ENCODE measurements at regions not wholly inside any gene's neighbourhood (a gene's known extent, or its start where the extent isn't known, plus 50 kb on each side); places are given as distances from the start of the nearest gene placed in this dataset.
"Not testable (repeated sequence)": the region's sequence is repeated elsewhere in the genome, so short reads cannot be mapped to it uniquely, and the experiment has no call there.

DNA sequence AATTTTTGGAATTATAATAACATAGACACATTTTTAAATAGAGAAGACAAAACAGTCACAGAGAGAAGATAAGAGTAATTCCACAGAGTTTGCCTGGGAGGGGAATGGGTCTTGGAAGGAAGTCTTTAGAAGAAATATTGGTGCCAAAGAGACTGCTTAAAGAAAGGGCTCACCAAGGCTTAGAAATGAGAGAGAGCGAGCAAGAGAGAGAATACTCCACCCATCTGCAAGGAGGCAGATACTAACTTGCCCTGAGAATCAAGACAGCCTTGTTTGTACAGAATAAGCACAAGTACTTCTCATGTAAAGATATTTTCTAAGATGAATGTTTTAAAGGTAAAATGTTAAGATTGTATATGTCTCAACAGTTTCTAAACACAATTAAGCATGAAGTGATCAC lies 165.5 kb downstream of the SLC38A4 start:
- no peak for DNase-seq (ENCODE audit: low read depth)
- no peaks in the 10 kb centered on the region for H3K36me3 ChIP-seq (ENCODE audit: control insufficient read depth, insufficient read depth, low read length)
- H3K27me3 ChIP-seq (ENCODE audit: control insufficient read depth, insufficient read depth, low read length): no peaks in the 10 kb centered on the region
- TF ChIP-seq, protein P1, sequence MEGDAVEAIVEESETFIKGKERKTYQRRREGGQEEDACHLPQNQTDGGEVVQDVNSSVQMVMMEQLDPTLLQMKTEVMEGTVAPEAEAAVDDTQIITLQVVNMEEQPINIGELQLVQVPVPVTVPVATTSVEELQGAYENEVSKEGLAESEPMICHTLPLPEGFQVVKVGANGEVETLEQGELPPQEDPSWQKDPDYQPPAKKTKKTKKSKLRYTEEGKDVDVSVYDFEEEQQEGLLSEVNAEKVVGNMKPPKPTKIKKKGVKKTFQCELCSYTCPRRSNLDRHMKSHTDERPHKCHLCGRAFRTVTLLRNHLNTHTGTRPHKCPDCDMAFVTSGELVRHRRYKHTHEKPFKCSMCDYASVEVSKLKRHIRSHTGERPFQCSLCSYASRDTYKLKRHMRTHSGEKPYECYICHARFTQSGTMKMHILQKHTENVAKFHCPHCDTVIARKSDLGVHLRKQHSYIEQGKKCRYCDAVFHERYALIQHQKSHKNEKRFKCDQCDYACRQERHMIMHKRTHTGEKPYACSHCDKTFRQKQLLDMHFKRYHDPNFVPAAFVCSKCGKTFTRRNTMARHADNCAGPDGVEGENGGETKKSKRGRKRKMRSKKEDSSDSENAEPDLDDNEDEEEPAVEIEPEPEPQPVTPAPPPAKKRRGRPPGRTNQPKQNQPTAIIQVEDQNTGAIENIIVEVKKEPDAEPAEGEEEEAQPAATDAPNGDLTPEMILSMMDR (IDR thresholded peaks at IDR 0.05; ENCODE audit: insufficient read depth, low read length, poor library complexity, severe bottlenecking): no peak
- H3K4me3 ChIP-seq (ENCODE audit: low read depth, low read length): no peak overlapping the region

GRCh38 chr12:46659824-46660223 lies 166.0 kb downstream of the SLC38A4 start:
- no peak for DNase-seq (ENCODE audit: low read depth)
- TF ChIP-seq, protein P1 (IDR thresholded peaks at IDR 0.05; ENCODE audit: insufficient read depth, low read length, poor library complexity, severe bottlenecking): no peak

GRCh38 chr12:46659032-46659650 lies 166.7 kb downstream of the SLC38A4 start:
- no peaks in the 10 kb centered on the region for H3K36me3 ChIP-seq (ENCODE audit: control insufficient read depth, insufficient read depth, low read length)
- TF ChIP-seq, protein P1 (IDR thresholded peaks at IDR 0.05; ENCODE audit: insufficient read depth, low read length, poor library complexity, severe bottlenecking): no peak

More at GRCh38 chr12:46659824-46660223, 166.0 kb downstream of the SLC38A4 start:
- Histone ChIP-seq H3K4me3 (ENCODE audit: low read depth, low read length) (no peak overlapping the region), H3K27me3 (ENCODE audit: control insufficient read depth, insufficient read depth, low read length) (no peaks in the 10 kb centered on the region), H3K36me3 (ENCODE audit: control insufficient read depth, insufficient read depth, low read length) (no peaks in the 10 kb centered on the region)

DNA sequence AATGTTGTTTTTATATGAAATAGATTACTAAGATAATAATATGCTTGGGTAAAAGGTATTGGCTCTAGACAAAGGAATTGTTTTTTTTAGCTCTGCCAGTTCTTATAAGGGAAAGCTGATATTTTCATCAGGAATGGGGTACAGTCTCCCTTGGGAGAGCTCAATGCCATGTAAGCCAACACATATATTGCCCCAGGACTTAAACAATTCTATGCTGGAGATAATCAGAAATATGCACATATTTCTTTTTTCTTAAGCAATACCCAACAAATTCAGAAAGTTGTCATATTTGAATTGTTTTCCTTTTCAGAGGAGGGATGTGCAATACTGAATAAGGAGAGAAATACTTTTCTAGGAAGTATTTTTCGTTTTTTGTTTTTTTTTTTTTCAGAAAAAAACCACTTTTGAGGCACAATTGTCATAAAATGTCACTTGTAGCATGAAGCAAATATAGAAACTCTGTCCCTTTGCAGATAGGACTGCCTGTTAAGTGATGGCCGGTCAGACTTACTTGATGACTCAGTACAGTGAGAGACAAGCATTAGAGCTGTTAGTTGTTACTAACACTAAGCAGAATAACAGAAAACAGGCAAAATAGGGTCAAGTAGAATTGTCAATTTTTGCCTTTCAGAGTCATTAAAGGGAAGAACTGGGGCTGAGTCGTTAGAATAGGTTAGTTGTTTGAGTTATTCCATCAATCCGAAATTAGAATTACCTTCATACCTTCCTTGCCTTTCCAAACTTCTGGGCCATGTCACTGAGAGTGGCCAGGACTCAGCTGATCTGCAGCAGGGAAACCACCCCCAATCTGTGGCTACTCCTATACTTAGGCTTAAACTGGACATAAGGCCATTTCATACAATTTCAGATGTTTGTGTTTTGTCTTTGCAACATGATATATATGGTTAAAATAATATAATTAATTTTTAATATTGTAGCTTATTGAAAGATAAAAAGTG lies 168.1 kb downstream of the SLC38A4 start:
- DNase-seq (ENCODE audit: low read depth): no peak
- Histone ChIP-seq H3K4me3 (ENCODE audit: low read depth, low read length) (no peak overlapping the region), H3K36me3 (ENCODE audit: control insufficient read depth, insufficient read depth, low read length) (no peaks in the 10 kb centered on the region), H3K27me3 (ENCODE audit: control insufficient read depth, insufficient read depth, low read length) (no peaks in the 10 kb centered on the region)
- TF ChIP-seq, protein P1 (IDR thresholded peaks at IDR 0.05; ENCODE audit: insufficient read depth, low read length, poor library complexity, severe bottlenecking): no peak

More at GRCh38 chr12:46659032-46659650, 166.7 kb downstream of the SLC38A4 start:
- no peak overlapping the region for H3K4me3 ChIP-seq (ENCODE audit: low read depth, low read length)
- DNase-seq (ENCODE audit: low read depth): no peak
- no peaks in the 10 kb centered on the region for H3K27me3 ChIP-seq (ENCODE audit: control insufficient read depth, insufficient read depth, low read length)

GRCh38 chr12:46655984-46656383 lies 169.8 kb downstream of the SLC38A4 start:
- H3K4me3 ChIP-seq (ENCODE audit: low read depth, low read length); H3K36me3 ChIP-seq (ENCODE audit: control insufficient read depth, insufficient read depth, low read length); H3K27me3 ChIP-seq (ENCODE audit: control insufficient read depth, insufficient read depth, low read length); DNase-seq (ENCODE audit: low read depth): not testable (repeated sequence)

DNA sequence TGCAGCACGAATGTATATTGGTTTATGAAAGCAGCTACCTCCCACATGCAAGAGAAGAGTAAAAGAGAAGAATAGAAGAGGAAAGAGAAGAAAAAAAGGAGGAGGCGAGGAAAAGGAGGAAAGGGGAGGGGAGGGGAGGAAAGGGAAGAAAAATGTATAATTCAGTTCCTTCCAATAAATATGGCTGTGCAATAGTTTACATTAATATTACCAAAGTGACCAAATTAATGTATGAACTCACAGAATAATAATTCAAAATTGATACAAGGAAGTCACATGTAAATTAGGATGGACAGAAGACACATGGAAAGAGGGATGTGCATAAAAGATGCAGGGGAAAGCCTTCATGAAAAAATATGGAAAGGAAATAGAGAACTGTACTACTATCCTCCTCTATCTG lies 172.5 kb downstream of the SLC38A4 start:
- DNase-seq (ENCODE audit: low read depth): no peak
- TF ChIP-seq, protein P1 (IDR thresholded peaks at IDR 0.05; ENCODE audit: insufficient read depth, low read length, poor library complexity, severe bottlenecking): no peak
- Histone ChIP-seq H3K27me3 (ENCODE audit: control insufficient read depth, insufficient read depth, low read length) (no peaks in the 10 kb centered on the region), H3K36me3 (ENCODE audit: control insufficient read depth, insufficient read depth, low read length) (no peaks in the 10 kb centered on the region), H3K4me3 (ENCODE audit: low read depth, low read length) (no peak overlapping the region)

Data from kidney epithelial cell (primary cell).